Spleen (tissue), 7 donors: ENCODE measurements at regions not wholly inside any gene's neighbourhood (a gene's known extent, or its start where the extent isn't known, plus 50 kb on each side); places are given as distances from the start of the nearest gene placed in this dataset.

ENCODE experiments used
- CTCF ChIP-seq, 11 experiments: fragments of 200-600 bp in 7 of 11; fragments of 450-650 bp in 4 of 11; sonication (generic) in 4 of 11; IDR thresholded peaks in 8 of 11; conservative IDR thresholded peaks in 3 of 11; 1 replicate in 7 of 11; 2 replicates in 4 of 11; pipeline versions ENCODE4 v1.4.0 to v1.8.0; 2016 to 2021; ENCODE audit warnings: antibody characterized with exemption in 11 of 11, inconsistent platforms in 4 of 11, mild to moderate bottlenecking in 1 of 11
- POLR2A ChIP-seq, 3 donors: fragments of 450-650 bp; IDR thresholded peaks; one replicate each; pipeline ENCODE4 v1.5.1; 2017; ENCODE audit warnings: antibody characterized with exemption in 3 of 3, mild to moderate bottlenecking in 1 of 3
- POLR2AphosphoS5 ChIP-seq, 3 donors: sonication (generic); formaldehyde crosslinking; IDR thresholded peaks; one replicate each; pipeline ENCODE4 v1.5.1; 2017; ENCODE audit warnings: antibody characterized with exemption in 3 of 3
- donor health status: DM: no; HTN: no; CAD: no; lungs with moderate emphysema.
- donor health status: DM: no; HTN: no; CAD: no.
- donor health status: DM: no; HTN: no; CAD: no.

GRCh38 chr1:234928642-234929041 lies 200.0 kb downstream of the TOMM20 start:
- TF ChIP-seq CTCF (IDR thresholded peaks at IDR 0.05 in 8 of 11, conservative IDR thresholded peaks at IDR 0.05 in 3 of 11) (no peak), POLR2A (IDR thresholded peaks at IDR 0.05) (no peak), POLR2AphosphoS5 (IDR thresholded peaks at IDR 0.05) (no peak)
